T-helper 2 cell (primary cell): ENCODE measurements at regions not wholly inside any gene's neighbourhood (a gene's known extent, or its start where the extent isn't known, plus 50 kb on each side); places are given as distances from the start of the nearest gene placed in this dataset.
A peak's percentile ranks its signal among the peaks of the same experiment; 100 is the strongest.

Experiments
- DNase-seq, 5 experiments: peaks; one replicate each; pipeline versions ENCODE4 v3.0.0 to v3.0.0-alpha.2; 2012 to 2022

DNA sequence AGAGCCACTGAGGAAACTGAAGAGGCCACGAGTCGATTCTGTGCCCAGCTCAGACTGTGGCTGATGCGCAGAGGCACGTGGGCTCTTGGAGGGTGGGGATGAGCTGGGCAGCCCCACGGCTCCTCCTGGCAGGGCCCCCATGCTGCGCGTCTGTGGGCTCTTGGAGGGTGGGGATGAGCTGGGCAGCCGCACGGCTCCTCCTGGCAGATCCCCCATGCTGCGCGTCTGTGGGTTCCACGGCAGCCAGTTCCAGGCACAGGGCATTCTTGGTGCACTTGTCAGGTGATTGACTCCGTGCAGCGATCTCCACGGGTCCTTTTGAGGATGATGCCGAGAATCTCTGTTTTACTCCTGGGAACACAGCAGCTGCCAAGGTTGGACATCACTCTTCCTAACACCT lies 138.1 kb upstream of the ZNF236 start:
- no peak for DNase-seq

DNA sequence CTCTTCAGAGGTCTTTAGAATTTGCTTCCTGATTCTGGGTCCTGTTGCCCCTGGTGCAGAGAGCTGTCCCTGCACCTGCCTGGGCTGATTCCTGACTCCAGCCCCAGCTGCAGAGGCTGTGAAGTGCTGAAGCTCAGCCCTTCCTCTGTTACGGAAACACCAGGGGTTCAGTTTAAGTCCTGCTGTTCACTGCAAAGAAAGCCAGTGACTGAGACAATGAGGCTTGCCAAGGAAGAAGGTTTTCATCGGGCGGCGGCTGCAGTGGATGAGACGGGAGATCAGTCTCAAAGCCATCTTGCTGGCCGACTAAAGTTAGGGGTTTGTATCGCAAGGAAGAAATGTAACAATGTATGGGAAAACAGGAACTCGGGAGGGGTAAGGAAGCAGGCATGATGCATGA lies 142.4 kb upstream of the ZNF236 start:
- no peak for DNase-seq

GRCh38 chr18:76679259-76679658 lies 143.1 kb upstream of the ZNF236 start:
- DNase-seq: no peak

DNA sequence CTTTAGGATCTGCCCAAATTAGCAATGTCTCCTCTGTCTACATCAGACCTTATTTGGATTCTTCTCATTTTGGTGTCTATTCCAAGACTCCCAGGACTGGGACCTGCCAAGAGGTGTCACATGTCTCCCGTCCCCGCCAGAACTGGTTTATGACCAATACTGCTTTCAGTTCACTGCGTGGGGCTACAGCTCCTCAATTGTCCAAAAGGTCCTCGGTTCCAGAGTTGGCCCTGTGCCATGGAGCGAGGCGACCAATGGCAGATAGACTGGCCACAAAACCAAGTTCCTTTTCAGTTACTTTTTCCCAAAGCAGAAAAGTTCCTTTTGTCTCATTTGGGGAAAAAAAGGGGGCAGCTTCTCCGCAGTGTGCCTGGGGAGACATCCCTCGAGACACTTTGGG lies 144.1 kb upstream of the ZNF236 start:
- DNase-seq: no peak

DNA sequence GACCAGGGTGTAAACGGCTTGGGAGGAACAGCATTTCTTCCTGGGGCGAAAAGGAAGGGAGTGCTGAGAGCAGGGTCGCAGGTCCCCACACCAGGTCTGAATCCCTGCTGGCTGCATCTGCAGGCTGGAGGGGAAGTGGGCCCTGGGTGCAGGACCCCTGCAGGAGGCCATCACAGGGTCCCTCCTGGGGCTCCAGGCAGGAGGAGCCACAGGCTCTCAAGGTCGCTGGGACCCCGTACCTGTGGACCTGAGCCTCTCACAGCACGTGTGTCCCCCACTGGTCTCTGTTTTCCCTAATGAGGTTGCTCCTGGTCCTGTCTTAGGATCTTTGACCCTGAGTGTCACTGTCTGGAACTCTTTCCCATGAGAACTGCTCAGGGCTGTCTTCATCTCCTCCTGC lies 147.8 kb upstream of the ZNF236 start:
- no peak for DNase-seq

DNA sequence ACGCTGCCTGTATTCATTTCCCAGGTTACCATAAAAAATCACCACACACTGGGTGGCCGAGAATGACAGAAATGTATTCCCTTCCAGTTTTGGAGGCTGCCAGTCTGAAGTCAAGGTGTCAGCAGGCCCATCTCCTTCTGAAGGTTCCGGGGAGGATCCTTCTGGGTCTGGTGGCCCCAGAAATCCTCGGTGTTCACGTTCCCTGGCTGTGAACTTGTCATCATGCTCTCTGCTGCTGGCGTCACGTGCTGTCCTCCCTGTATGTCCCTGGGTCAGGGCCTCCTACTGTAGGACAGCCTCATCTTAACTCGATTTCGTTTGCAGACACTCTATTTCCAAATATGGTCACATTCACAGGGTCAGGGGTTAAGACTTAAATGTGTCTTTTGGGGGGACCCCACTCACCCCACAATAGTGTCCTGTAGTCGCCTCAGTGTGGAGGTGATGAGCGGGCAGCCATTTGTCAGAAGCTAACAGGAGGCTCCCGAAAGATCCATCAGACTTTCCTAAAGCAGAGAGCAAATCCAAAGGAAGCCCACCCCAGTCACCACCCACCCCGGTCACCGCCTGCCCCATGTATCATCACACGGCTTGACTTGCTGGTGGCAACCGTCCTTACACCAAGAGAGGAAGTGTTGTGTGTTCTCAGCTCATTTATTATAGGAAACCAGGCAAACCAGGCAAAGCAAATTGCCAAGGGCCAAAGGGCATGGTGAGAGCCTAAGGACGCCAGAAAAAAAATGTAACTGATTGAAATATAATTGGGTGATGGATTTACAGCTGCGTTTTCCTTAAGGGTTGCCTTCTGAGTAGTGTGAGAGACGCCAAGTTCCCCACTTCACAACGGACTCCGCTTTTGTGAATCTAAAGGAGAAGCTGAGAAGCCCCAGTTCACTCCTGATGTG lies 148.8 kb upstream of the ZNF236 start:
- no peak for DNase-seq

DNA sequence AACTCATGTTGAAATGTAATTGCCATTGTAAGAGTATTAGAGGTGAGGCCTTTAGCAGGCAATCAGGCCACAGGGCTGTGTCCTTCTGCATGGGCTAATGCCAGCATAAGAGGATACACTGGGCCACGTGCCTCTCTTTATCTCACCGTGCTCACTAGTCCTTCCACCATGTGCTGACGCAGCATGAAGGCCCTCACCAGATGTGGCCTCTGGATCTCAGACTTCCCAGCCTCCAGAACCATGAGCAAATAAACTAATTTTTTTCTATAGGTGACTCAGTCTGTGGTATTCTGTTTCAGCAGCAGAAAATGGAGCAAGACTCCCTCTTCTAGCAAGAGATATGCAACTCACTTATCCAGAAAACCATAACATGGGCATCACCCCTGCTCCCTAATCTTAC lies 149.7 kb upstream of the ZNF236 start:
- DNase-seq: no peak

DNA sequence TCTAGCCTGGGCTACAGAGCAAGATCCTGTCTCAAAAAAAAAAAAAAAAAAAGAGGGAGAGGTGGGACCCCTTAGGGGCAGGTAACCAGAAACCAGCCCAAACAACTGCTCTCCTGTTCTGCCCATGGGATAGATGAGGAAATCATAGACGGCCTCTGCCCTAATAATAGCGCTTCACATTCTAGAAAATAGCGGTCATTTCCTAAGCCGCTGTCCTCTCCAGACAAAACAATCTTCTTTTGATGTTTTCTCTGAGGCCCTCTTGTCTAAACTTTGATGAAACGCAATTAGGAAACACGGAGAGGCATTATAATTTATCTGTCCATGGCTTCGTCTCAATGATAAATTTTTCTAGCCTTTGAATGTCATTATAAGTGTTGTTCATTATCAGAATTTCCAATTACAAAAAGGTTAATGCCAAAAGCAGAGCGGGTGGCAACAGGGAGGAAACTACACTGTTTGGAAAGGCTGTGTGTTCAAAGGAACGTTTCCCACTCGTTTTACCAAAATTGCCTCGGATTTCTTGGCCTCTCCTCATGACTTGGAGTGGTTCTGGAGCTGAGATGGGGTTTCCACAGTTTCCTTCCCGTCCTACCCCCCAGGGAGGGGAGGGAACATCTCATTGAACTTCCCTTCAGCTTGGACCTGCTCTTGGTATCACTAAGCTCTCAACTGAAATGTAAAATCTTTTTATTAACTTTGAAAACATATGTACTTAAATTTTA lies 151.6 kb upstream of the ZNF236 start:
- DNase-seq: no peak

- no peak for DNase-seq
These were observed 153.8 kb upstream of the ZNF236 start for GRCh38 chr18:76668546-76668945.

GRCh38 chr18:76668119-76668518 lies 154.2 kb upstream of the ZNF236 start:
- no peak for DNase-seq

GRCh38 chr18:76667603-76668002 lies 154.8 kb upstream of the ZNF236 start:
- no peak for DNase-seq

DNA sequence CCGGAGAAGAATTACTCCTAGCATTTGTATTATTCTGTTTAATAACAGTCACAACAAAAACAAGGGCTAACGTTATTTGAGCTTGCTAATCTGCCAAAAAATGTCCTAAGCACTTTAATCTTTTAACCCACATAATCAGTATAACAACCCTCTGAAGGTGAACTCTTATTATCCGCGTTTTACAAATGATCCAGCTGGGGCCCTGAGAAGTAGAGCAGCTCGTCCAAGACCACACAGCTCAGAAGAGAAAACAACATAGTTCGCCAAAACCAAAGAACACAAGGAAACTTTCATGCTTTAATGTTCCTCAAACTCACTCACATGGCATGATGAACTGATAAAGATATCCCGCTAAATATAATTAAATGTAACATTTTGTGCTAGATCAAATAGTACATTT lies 159.7 kb upstream of the ZNF236 start:
- no peak for DNase-seq

DNA sequence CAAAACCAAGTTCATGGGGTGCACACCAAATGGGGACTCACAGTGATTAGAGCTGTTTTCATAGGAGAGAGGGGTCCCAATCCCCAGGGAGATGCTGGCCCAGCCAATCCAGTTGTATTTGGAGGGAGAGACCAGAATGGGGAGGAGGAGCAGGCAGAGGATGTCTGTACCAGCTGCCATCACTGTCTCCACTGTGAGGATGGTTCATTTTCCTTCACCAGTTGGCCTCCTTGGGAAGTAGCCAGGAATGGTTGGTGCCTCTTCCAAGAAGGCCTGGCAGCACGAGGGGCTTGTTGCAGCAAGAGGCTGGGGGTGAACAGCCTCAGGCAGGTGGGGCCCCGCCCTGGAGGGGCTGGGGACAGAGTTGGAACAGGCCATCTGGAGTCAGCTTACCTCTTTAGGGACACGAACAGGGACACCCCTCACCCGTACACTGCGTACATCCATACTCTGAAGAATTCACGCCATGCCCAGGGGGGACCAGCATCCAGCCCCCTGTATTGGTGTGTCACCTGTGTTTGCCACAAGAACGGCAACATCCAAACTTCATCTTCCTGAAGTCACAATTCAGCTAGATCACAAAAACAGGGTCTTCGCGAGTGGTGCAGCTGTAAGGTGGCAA lies 161.7 kb upstream of the ZNF236 start:
- no peak for DNase-seq

DNA sequence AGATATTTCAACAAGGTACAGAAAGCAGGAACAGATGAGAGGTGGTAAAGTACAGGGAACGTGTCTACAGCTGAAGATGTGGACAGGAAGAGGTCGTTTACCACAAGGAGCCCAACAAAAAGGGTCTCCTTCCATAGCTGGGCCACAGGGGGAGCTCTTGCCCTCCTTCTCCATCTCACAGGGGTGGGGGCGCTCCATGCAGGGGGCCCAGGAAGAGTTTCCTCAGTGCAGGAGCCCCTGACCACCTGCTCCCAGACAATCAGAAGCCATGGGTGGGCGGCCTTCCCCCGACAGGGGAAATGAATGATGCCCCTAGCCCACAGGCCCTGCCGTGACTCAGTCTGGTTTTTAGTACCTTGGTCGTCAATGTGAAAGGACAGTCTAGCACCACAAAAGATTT lies 163.6 kb upstream of the ZNF516 start:
- DNase-seq: peak in 1 of 5 experiments; percentile 28

DNA sequence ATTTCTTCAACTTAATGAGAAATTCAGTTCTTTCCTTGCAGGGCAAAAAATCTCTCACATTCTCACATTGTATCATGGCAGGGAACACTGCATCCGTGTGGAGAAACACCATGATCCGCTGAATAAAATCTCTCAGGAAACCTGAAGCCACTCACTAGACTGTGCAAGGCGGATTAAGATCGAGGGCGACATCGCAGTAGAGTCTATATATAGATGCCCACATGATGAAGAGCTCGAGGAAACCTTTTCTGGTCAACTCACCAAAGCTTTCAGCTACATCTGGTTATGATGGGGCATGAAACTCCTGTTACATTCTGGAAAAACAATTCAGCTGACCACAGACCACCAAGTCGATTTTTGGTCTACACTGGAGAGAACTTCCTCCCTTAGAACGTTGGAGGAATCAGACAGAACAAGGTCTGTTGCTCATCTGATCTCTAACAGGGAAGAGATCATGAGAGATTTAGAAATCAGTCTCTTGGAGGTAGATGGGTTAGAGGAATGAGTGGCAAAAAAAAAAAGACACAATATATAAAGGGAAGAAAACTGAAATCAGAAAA lies 162.9 kb upstream of the ZNF516 start:
- peak in 1 of 5 experiments; percentile 14 for DNase-seq

DNA sequence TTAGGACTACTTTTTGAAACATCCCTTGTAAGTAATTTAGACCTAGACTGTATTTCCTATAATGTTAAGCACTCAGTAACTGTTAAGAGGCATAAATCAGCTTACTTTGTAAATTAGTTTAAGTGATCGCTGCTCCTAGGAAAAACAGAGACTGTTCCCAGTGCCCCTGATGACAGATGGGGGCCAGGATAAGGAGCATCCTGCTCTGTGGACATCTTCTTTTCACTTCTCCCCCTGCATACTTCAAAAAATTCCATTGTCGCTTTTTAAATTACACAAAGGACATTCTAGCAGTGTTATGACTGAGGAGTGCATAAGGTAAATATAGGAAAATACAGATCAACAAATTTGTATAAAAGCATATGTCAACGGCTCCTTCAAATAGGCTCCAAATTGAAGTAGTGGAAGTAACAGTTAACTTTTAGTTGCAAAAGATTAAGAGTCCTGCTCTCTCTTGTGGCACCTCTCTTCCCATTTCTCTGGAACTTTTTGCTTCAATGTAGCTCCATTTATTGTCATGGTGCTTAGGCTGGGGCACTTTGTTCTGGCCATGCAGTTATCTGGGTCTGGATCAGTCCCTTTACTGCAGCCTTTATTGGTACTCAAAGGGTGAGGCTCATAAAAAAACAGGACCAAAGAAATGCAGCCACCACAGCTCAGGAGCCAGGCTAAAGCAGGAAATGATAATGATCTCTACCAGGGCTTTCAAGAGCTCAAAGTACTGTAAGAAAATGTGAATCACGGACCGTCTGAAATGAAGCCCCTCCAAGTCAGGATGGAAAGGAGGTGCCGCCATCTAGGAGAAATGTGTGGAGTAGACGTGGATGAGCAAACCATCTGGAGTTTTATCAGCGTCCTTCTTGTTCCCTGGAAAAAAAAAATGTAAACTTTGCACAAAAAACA lies 162.1 kb upstream of the ZNF516 start:
- peak in 1 of 5 experiments; percentile 9 for DNase-seq

- DNase-seq: no peak
These were observed 159.5 kb upstream of the ZNF516 start for GRCh38 chr18:76654577-76654976.

- DNase-seq: no peak
These were observed 152.3 kb upstream of the ZNF516 start for GRCh38 chr18:76647322-76647721.

GRCh38 chr18:76644580-76644979 lies 149.5 kb upstream of the ZNF516 start:
- no peak for DNase-seq

DNA sequence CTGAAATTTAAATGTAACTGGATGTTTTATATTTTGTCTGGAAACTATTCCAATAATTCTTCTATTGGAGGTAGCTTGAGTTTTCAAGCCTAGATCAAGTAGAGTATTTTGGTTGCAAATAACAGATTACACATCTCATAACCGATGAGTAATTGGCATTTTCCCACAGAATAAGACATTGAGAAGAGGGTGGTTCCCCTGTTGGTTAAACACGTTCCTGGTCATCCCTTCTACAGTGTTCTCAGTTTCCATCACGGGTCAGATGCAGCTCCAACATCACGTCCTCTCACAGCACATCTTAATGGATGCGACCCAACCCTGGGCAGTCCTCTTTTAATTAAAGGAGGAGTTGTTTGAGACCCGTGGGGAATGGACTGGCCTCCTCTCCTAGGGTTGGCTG lies 149.0 kb upstream of the ZNF516 start:
- DNase-seq: no peak

- DNase-seq: no peak
These were observed 148.2 kb upstream of the ZNF516 start for GRCh38 chr18:76643199-76643598.

- DNase-seq: no peak
These were observed 145.4 kb upstream of the ZNF516 start for GRCh38 chr18:76640438-76640837.
